ENCODE measurements at regions not wholly inside any gene's neighbourhood (a gene's known extent, or its start where the extent isn't known, plus 50 kb on each side); places are given as distances from the start of the nearest gene placed in this dataset.

GRCh38 chr16:55019419-55020131, 88.9 kb downstream of the IRX5 start:
- H3F3A ChIP-seq (replicated peaks; ENCODE audit: low read depth), result no peaks in the 10 kb centered on the region
- no peak overlapping the region for H3K4me3 Mint-ChIP-seq
- H3K4me2 ChIP-seq, result no peak overlapping the region
- no peaks in the 10 kb centered on the region for H4K20me1 ChIP-seq (replicated peaks; ENCODE audit: insufficient read depth)
- H3K27me3 Mint-ChIP-seq (ENCODE audit: insufficient read depth, low read depth, poor library complexity), result peaks cover 9% of the 10 kb centered on the region
- no peaks in the 10 kb centered on the region for H3K27me3 ChIP-seq (ENCODE audit: insufficient read depth)
- H3K27ac Mint-ChIP-seq, result no peak overlapping the region
- ATAC-seq (no peak), DNase-seq (ENCODE audit: low spot score) (no peak)
- no peaks in the 10 kb centered on the region for H3K79me2 ChIP-seq (replicated peaks; ENCODE audit: insufficient read depth)
- peaks cover 11% of the 10 kb centered on the region for H3K9me3 Mint-ChIP-seq
- H3K36me3 Mint-ChIP-seq (ENCODE audit: low read depth), result peaks cover 2% of the 10 kb centered on the region; the same call in 1 of the 3 replicates
- no peaks in the 10 kb centered on the region for H3K36me3 ChIP-seq (ENCODE audit: insufficient read depth)
- H3K27ac ChIP-seq (ENCODE audit: low read depth), result no peak overlapping the region
- no peak overlapping the region for H3K4me3 ChIP-seq
- H3K9me2 ChIP-seq (ENCODE audit: insufficient read depth), result no peaks in the 10 kb centered on the region
- H3K4me1 Mint-ChIP-seq, result no peaks in the 10 kb centered on the region; the same call in 2 of the 3 replicates
- no peak overlapping the region for H2AFZ ChIP-seq
- no peak for TF ChIP-seq REST (IDR thresholded peaks at IDR 0.05; ENCODE audit: unreplicated experiment)
- TF ChIP-seq, protein P1, sequence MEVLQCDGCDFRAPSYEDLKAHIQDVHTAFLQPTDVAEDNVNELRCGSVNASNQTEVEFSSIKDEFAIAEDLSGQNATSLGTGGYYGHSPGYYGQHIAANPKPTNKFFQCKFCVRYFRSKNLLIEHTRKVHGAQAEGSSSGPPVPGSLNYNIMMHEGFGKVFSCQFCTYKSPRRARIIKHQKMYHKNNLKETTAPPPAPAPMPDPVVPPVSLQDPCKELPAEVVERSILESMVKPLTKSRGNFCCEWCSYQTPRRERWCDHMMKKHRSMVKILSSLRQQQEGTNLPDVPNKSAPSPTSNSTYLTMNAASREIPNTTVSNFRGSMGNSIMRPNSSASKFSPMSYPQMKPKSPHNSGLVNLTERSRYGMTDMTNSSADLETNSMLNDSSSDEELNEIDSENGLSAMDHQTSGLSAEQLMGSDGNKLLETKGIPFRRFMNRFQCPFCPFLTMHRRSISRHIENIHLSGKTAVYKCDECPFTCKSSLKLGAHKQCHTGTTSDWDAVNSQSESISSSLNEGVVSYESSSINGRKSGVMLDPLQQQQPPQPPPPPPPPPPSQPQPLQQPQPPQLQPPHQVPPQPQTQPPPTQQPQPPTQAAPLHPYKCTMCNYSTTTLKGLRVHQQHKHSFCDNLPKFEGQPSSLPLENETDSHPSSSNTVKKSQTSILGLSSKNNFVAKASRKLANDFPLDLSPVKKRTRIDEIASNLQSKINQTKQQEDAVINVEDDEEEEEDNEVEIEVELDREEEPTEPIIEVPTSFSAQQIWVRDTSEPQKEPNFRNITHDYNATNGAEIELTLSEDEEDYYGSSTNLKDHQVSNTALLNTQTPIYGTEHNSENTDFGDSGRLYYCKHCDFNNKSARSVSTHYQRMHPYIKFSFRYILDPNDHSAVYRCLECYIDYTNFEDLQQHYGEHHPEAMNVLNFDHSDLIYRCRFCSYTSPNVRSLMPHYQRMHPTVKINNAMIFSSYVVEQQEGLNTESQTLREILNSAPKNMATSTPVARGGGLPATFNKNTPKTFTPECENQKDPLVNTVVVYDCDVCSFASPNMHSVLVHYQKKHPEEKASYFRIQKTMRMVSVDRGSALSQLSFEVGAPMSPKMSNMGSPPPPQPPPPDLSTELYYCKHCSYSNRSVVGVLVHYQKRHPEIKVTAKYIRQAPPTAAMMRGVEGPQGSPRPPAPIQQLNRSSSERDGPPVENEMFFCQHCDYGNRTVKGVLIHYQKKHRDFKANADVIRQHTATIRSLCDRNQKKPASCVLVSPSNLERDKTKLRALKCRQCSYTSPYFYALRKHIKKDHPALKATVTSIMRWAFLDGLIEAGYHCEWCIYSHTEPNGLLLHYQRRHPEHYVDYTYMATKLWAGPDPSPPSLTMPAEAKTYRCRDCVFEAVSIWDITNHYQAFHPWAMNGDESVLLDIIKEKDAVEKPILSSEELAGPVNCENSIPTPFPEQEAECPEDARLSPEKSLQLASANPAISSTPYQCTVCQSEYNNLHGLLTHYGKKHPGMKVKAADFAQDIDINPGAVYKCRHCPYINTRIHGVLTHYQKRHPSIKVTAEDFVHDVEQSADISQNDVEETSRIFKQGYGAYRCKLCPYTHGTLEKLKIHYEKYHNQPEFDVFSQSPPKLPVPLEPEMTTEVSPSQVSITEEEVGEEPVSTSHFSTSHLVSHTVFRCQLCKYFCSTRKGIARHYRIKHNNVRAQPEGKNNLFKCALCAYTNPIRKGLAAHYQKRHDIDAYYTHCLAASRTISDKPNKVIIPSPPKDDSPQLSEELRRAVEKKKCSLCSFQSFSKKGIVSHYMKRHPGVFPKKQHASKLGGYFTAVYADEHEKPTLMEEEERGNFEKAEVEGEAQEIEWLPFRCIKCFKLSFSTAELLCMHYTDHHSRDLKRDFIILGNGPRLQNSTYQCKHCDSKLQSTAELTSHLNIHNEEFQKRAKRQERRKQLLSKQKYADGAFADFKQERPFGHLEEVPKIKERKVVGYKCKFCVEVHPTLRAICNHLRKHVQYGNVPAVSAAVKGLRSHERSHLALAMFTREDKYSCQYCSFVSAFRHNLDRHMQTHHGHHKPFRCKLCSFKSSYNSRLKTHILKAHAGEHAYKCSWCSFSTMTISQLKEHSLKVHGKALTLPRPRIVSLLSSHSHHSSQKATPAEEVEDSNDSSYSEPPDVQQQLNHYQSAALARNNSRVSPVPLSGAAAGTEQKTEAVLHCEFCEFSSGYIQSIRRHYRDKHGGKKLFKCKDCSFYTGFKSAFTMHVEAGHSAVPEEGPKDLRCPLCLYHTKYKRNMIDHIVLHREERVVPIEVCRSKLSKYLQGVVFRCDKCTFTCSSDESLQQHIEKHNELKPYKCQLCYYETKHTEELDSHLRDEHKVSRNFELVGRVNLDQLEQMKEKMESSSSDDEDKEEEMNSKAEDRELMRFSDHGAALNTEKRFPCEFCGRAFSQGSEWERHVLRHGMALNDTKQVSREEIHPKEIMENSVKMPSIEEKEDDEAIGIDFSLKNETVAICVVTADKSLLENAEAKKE (CRISPR knock-in tag; IDR thresholded peaks at IDR 0.05), result no peak
- TF ChIP-seq CREB1 (CRISPR knock-in tag; IDR thresholded peaks at IDR 0.05; ENCODE audit: low read depth), result no peak
- TF ChIP-seq JUNB (IDR thresholded peaks at IDR 0.05; ENCODE audit: unreplicated experiment), result no peak
- no peaks in the 10 kb centered on the region for H3K4me1 ChIP-seq (ENCODE audit: insufficient read depth)
